ENCODE measurements at regions not wholly inside any gene's neighbourhood (a gene's known extent, or its start where the extent isn't known, plus 50 kb on each side); places are given as distances from the start of the nearest gene placed in this dataset.

- Histone ChIP-seq H2BK12ac (ENCODE audit: insufficient read length, low read depth, low read length) (no peak overlapping the region), H4K91ac (ENCODE audit: insufficient read length, low read depth, low read length) (no peak overlapping the region), H3K4me1 (ENCODE audit: insufficient read depth, low read length) (no peaks in the 10 kb centered on the region; the same call in 1 of the 2 replicates), H3K9ac (ENCODE audit: extremely low read depth, insufficient read length, low read length) (no peak overlapping the region), H3K9me3 (ENCODE audit: control insufficient read depth, low read depth, low read length) (no peaks in the 10 kb centered on the region), H3K18ac (ENCODE audit: insufficient read length, low read depth, low read length) (no peak overlapping the region), H2BK20ac (ENCODE audit: low read depth, low read length, poor library complexity, severe bottlenecking) (no peak overlapping the region), H3K27ac (ENCODE audit: insufficient read length, low read depth, low read length) (no peak overlapping the region), H2BK15ac (ENCODE audit: low read depth, low read length) (no peak overlapping the region), H2AFZ (ENCODE audit: low read length) (no peak overlapping the region), H3K79me1 (ENCODE audit: insufficient read depth, low read depth, low read length, poor library complexity, severe bottlenecking) (no peaks in the 10 kb centered on the region), H4K8ac (replicated peaks; ENCODE audit: insufficient read length, low read depth, low read length) (no peak overlapping the region), H3K56ac (ENCODE audit: insufficient read length, low read depth, low read length) (no peak overlapping the region), H3K27me3 (ENCODE audit: insufficient read depth, low read length) (no peaks in the 10 kb centered on the region), H3K79me2 (ENCODE audit: insufficient read depth, low read length) (no peaks in the 10 kb centered on the region), H3K4me2 (ENCODE audit: insufficient read depth, insufficient read length, low read length) (no peak overlapping the region), H3T11ph (ENCODE audit: low read length) (no peak overlapping the region), H2BK5ac (ENCODE audit: insufficient read length, low read length) (no peak overlapping the region), H4K20me1 (ENCODE audit: control insufficient read depth, insufficient read depth, insufficient read length) (no peaks in the 10 kb centered on the region), H3K14ac (ENCODE audit: insufficient read depth, low read length) (no peak overlapping the region), H3K23me2 (ENCODE audit: insufficient read length, low read depth, low read length, poor library complexity, severe bottlenecking) (no peaks in the 10 kb centered on the region), H3K4ac (ENCODE audit: low read depth, low read length) (no peak overlapping the region), H2AK5ac (ENCODE audit: insufficient read length, low read length) (no peak overlapping the region), H4K5ac (ENCODE audit: insufficient read length, low read depth, low read length) (no peak overlapping the region), H2BK120ac (ENCODE audit: low read depth, low read length, poor library complexity, severe bottlenecking) (no peak overlapping the region), H3K23ac (ENCODE audit: insufficient read length, low read depth, low read length) (no peak overlapping the region)
- Mint-ChIP-seq H3K27me3 (ENCODE audit: low read depth) (no peaks in the 10 kb centered on the region), H3K4me3 (no peak overlapping the region), H3K4me1 (peaks cover 5 to 6% of the 10 kb centered on the region in 2 experiments; a peak in 3 of 4 replicates), H3K9me3 (no peaks in the 10 kb centered on the region), H3K27ac (no peak overlapping the region), H3K36me3 (ENCODE audit: insufficient read depth in 1 of 3, low read depth in 3 of 3) (no peaks in the 10 kb centered on the region)
- no peak for DNase-seq
- WGBS (ENCODE audit: extremely low coverage, insufficient read length, low lambda C conversion rate): no CpG with 5 or more reads among the region's 2 CpGs
- TF ChIP-seq CTCF (conservative IDR thresholded peaks at IDR 0.05): no peak
Measured at GRCh38 chr20:12773936-12774335, 234.8 kb upstream of the SPTLC3 start.
